RWPE2 (cell line): ENCODE measurements at regions not wholly inside any gene's neighbourhood (a gene's known extent, or its start where the extent isn't known, plus 50 kb on each side); places are given as distances from the start of the nearest gene placed in this dataset.

Source experiments
- ATAC-seq: fragments of 200-7000 bp; cut with Tn5 transposase; 3 replicates; pipeline ENCODE4 v1.9.1; 2021; ENCODE audit warnings: low read depth
- DNase-seq: peaks from one replicate; pipeline ENCODE4 v3.0.0-alpha.2; 2020; ENCODE audit warnings: low spot score
- H3K27ac ChIP-seq: fragments of 450-650 bp; 2 replicates; pipeline ENCODE4 v1.5.1; 2017; ENCODE audit warnings: mild to moderate bottlenecking; ENCODE audit not compliant: poor library complexity, severe bottlenecking
- H3K27me3 ChIP-seq: fragments of 250-450 bp; sonication (Bioruptor Pico); 2 replicates; pipeline ENCODE4 v1.5.1; 2021; ENCODE audit warnings: mild to moderate bottlenecking, moderate library complexity; ENCODE audit not compliant: insufficient read depth, poor library complexity, severe bottlenecking
- H3K36me3 ChIP-seq: fragments of 250-450 bp; sonication (Bioruptor Pico); 2 replicates; pipeline ENCODE4 v1.5.1; 2020; ENCODE audit warnings: low read depth, mild to moderate bottlenecking, moderate library complexity
- H3K4me1 ChIP-seq: fragments of 250-450 bp; sonication (Bioruptor Pico); 2 replicates; pipeline ENCODE4 v1.5.1; 2021; ENCODE audit warnings: mild to moderate bottlenecking, moderate library complexity; ENCODE audit not compliant: insufficient read depth, poor library complexity, severe bottlenecking
- H3K4me3 ChIP-seq: fragments of 250-450 bp; sonication (Bioruptor Pico); 2 replicates; pipeline ENCODE4 v1.5.1; 2021; ENCODE audit warnings: mild to moderate bottlenecking, moderate library complexity; ENCODE audit not compliant: severe bottlenecking
- H3K9me3 ChIP-seq: fragments of 250-450 bp; sonication (Bioruptor Pico); 2 replicates; pipeline ENCODE4 v1.5.1; 2021; ENCODE audit warnings: mild to moderate bottlenecking, moderate library complexity; ENCODE audit not compliant: severe bottlenecking
- TF ChIP-seq, protein P1 (sequence below): fragments of 450-650 bp; IDR thresholded peaks from one replicate; pipeline ENCODE4 v1.5.1; 2017; ENCODE audit warnings: mild to moderate bottlenecking, moderate library complexity; ENCODE audit not compliant: poor library complexity, severe bottlenecking

DNA sequence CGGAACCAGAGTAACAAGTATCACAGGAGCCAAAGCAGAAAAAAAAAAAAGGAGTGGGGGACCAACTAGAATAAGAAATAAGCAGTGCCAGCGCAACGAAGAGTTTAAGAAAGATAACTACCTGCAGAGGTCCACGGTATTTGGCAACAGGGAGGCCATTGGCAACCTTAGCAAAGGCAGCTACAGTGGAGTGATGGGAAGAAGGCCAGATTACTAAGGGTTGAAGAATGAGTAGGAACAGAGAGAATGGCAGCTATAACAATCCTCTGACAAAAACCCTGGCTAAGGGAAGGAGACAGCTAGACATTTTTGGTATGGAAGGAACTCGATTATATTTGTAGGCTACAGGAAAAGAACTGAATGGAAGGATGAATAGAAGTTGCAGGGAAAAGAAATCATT lies 93.4 kb upstream of the DMAC1 start:
- H3K4me3 ChIP-seq: no peak overlapping the region
- ATAC-seq (no peak), DNase-seq (no peak)
- no peaks in the 10 kb centered on the region for H3K9me3 ChIP-seq
- no peaks in the 10 kb centered on the region for H3K36me3 ChIP-seq
- H3K27me3 ChIP-seq: no peaks in the 10 kb centered on the region
- H3K27ac ChIP-seq: no peak overlapping the region
- H3K4me1 ChIP-seq: no peaks in the 10 kb centered on the region
- TF ChIP-seq, protein P1, sequence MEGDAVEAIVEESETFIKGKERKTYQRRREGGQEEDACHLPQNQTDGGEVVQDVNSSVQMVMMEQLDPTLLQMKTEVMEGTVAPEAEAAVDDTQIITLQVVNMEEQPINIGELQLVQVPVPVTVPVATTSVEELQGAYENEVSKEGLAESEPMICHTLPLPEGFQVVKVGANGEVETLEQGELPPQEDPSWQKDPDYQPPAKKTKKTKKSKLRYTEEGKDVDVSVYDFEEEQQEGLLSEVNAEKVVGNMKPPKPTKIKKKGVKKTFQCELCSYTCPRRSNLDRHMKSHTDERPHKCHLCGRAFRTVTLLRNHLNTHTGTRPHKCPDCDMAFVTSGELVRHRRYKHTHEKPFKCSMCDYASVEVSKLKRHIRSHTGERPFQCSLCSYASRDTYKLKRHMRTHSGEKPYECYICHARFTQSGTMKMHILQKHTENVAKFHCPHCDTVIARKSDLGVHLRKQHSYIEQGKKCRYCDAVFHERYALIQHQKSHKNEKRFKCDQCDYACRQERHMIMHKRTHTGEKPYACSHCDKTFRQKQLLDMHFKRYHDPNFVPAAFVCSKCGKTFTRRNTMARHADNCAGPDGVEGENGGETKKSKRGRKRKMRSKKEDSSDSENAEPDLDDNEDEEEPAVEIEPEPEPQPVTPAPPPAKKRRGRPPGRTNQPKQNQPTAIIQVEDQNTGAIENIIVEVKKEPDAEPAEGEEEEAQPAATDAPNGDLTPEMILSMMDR: no peak

DNA sequence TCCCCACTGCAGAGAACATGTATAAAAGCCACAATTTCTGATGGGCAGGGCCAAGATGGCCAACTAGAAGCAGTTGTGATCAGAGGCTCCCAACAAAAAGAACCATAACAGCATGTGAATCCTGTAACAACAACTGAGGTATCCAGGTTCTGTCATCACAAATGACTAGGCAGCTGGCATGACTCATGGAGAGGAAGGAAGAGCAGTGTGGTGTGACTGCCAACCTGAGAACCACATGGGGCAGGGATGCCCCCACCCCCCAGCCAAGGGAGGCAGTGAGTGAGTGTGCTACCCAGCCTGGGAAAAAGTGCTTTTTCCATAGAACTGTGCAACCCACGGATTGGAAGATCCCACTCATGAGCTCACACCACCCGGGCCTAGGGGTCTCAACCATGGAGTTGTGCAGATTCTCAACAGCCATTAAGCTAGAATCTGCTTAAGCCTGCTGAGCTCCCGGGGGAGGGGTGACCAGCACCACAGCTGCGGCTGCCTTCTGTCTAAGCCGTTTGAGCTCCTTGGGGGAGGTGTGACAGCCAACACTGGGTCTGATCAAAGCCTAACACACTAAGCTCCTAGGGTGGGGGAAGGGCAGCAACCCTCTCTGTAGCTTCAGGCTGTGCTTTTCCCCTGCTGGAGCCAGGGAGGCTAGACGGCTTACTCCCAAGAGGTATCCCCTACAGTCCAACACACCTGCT lies 80.1 kb upstream of the DMAC1 start:
- TF ChIP-seq, protein P1: no peak
- Histone ChIP-seq H3K4me1 (no peaks in the 10 kb centered on the region), H3K27ac (no peak overlapping the region), H3K27me3 (no peaks in the 10 kb centered on the region), H3K9me3 (no peaks in the 10 kb centered on the region), H3K36me3 (no peaks in the 10 kb centered on the region), H3K4me3 (no peak overlapping the region)
- ATAC-seq: peak; percentile 61
- no peak for DNase-seq

DNA sequence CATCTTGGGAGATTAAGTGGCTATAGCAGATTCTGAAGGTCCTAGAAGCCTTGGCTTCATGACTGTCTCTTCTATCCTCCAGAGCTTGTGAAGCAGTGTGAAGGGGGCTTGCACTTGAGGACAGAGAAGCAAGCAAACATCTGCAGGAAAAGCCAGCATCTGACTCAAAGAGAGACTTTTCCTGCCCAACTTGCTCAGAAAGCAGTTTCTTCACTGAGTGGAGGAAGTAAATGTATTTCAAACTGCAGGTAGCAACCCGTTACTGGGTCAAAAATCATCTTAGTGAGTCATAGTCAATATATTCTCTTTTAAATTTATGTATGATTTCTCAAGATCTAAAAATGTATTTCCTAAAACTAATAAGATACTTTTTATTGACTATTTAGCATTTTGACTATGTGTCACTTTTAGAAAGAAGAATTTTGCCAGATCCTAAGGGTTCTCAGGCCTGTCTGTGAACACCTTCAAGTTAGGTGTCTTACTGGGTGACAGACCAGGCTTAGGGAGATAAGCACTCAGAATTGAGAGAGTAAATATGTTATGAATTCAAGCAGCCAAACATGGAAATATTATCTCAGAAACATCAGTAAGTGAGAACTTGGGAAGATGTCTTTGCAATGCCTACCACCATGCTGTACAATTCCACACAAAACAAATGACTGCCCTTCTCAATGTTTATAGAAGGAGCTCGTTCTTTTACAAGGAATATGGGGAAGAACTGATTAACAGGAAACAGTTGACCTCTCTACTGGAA lies 72.6 kb upstream of the DMAC1 start:
- TF ChIP-seq, protein P1: no peak
- no peak for DNase-seq
- H3K36me3 ChIP-seq: no peaks in the 10 kb centered on the region
- no peak overlapping the region for H3K27ac ChIP-seq
- H3K9me3 ChIP-seq: no peaks in the 10 kb centered on the region
- H3K4me3 ChIP-seq: no peak overlapping the region
- no peaks in the 10 kb centered on the region for H3K27me3 ChIP-seq
- no peak for ATAC-seq
- H3K4me1 ChIP-seq: no peaks in the 10 kb centered on the region

DNA sequence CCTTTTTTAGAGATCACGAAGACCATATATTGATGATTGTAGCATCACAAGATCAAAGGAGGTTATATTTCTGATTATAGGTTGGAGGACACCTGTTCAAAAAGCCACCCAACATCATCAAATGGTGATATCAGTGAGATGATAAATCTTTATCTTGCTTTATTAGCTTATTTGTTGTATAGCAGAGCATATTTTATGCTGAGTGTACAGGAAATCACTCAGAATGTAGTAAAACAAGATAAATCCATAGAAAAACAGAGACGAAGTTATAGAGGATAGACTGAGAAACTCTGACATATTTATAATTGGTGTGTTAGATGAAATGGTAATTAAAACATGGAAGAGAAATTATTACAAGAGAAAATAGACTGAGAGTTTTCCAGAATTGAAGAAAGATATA lies 69.8 kb upstream of the DMAC1 start:
- TF ChIP-seq, protein P1: no peak
- no peak overlapping the region for H3K4me3 ChIP-seq
- H3K4me1 ChIP-seq: no peaks in the 10 kb centered on the region
- no peak overlapping the region for H3K27ac ChIP-seq
- DNase-seq: no peak
- H3K9me3 ChIP-seq: no peaks in the 10 kb centered on the region
- no peaks in the 10 kb centered on the region for H3K36me3 ChIP-seq
- ATAC-seq: no peak
- no peaks in the 10 kb centered on the region for H3K27me3 ChIP-seq

DNA sequence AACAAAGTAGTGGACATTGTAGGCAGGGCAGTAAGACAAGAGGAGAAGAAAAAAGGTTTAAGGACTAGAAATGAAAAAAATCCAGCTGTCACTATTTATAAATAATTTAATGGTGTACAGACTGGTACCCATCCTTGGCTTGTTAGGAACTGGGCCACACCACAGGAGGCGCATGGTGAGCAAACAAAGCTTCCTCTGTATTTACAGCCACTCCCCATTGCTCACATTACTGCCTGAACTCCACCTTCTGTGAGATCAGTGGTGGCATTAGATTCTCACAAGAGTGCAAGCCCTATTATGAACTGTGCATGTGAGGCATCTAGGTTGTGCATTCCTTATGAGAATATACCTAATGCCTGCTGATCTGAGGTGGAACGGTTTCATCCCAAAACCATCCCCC lies 62.6 kb upstream of the DMAC1 start:
- Histone ChIP-seq H3K9me3 (no peaks in the 10 kb centered on the region), H3K27me3 (no peaks in the 10 kb centered on the region), H3K4me3 (no peak overlapping the region), H3K36me3 (no peaks in the 10 kb centered on the region), H3K4me1 (no peaks in the 10 kb centered on the region), H3K27ac (no peak overlapping the region)
- DNase-seq (no peak), ATAC-seq (no peak)
- TF ChIP-seq, protein P1: no peak
